ENCODE measurements at regions not wholly inside any gene's neighbourhood (a gene's known extent, or its start where the extent isn't known, plus 50 kb on each side); places are given as distances from the start of the nearest gene placed in this dataset.

- no peaks in the 10 kb centered on the region for H3K9me3 ChIP-seq (ENCODE audit: control insufficient read depth in 2 of 2, insufficient read depth in 1 of 2, low read length in 1 of 2)
- no peak for DNase-seq (ENCODE audit: low read depth in 6 of 9, low spot score in 9 of 9)
- no peak overlapping the region for H3K27ac ChIP-seq (ENCODE audit: low read depth in 1 of 2, low read length in 1 of 2)
- H3K4me1 ChIP-seq (ENCODE audit: control insufficient read depth in 2 of 2, insufficient read depth in 2 of 2, low read length in 2 of 2) = no peaks in the 10 kb centered on the region
- no peak overlapping the region for H3K4me3 ChIP-seq (ENCODE audit: low read length in 2 of 2)
- H3K36me3 ChIP-seq (ENCODE audit: control insufficient read depth in 2 of 2, insufficient read depth in 2 of 2, low read length in 1 of 2) = no peaks in the 10 kb centered on the region
- 91% methylated on average over 3 of the region's 3 CpGs for WGBS
- H3K27me3 ChIP-seq (ENCODE audit: control insufficient read depth in 2 of 2, insufficient read depth in 1 of 2, low read length in 1 of 2) = peaks cover 0 to 4% of the 10 kb centered on the region in 2 donors
Observed at GRCh38 chr7:35494407-35494806, 200.5 kb downstream of the HERPUD2 start.

GRCh38 chr7:35492451-35493175, 202.3 kb downstream of the HERPUD2 start:
- Histone ChIP-seq H3K27me3 (ENCODE audit: control insufficient read depth in 2 of 2, insufficient read depth in 1 of 2, low read length in 1 of 2) (no peaks in the 10 kb centered on the region), H3K27ac (ENCODE audit: low read depth in 1 of 2, low read length in 1 of 2) (no peak overlapping the region), H3K4me1 (ENCODE audit: control insufficient read depth in 2 of 2, insufficient read depth in 2 of 2, low read length in 2 of 2) (no peaks in the 10 kb centered on the region), H3K9me3 (ENCODE audit: control insufficient read depth in 2 of 2, insufficient read depth in 1 of 2, low read length in 1 of 2) (no peaks in the 10 kb centered on the region), H3K36me3 (ENCODE audit: control insufficient read depth in 2 of 2, insufficient read depth in 2 of 2, low read length in 1 of 2) (no peaks in the 10 kb centered on the region), H3K4me3 (ENCODE audit: low read length in 2 of 2) (no peak overlapping the region)
- no peak for DNase-seq (ENCODE audit: low read depth in 6 of 9, low spot score in 9 of 9)
- WGBS = 90% methylated on average over 19 of the region's 19 CpGs

GRCh38 chr7:35491233-35491632, 203.7 kb downstream of the HERPUD2 start:
- no peak for DNase-seq (ENCODE audit: low read depth in 6 of 9, low spot score in 9 of 9)
- Histone ChIP-seq H3K9me3 (ENCODE audit: control insufficient read depth in 2 of 2, insufficient read depth in 1 of 2, low read length in 1 of 2) (no peaks in the 10 kb centered on the region), H3K4me3 (ENCODE audit: low read length in 2 of 2) (no peak overlapping the region), H3K36me3 (ENCODE audit: control insufficient read depth in 2 of 2, insufficient read depth in 2 of 2, low read length in 1 of 2) (no peaks in the 10 kb centered on the region), H3K27me3 (ENCODE audit: control insufficient read depth in 2 of 2, insufficient read depth in 1 of 2, low read length in 1 of 2) (no peaks in the 10 kb centered on the region), H3K27ac (ENCODE audit: low read depth in 1 of 2, low read length in 1 of 2) (no peak overlapping the region), H3K4me1 (ENCODE audit: control insufficient read depth in 2 of 2, insufficient read depth in 2 of 2, low read length in 2 of 2) (no peaks in the 10 kb centered on the region)
- WGBS = 87% methylated on average over 1 of the region's 1 CpG

- Histone ChIP-seq H3K36me3 (ENCODE audit: control insufficient read depth in 2 of 2, insufficient read depth in 2 of 2, low read length in 1 of 2) (no peaks in the 10 kb centered on the region), H3K4me1 (ENCODE audit: control insufficient read depth in 2 of 2, insufficient read depth in 2 of 2, low read length in 2 of 2) (no peaks in the 10 kb centered on the region), H3K9me3 (ENCODE audit: control insufficient read depth in 2 of 2, insufficient read depth in 1 of 2, low read length in 1 of 2) (no peaks in the 10 kb centered on the region), H3K27me3 (ENCODE audit: control insufficient read depth in 2 of 2, insufficient read depth in 1 of 2, low read length in 1 of 2) (no peaks in the 10 kb centered on the region), H3K27ac (ENCODE audit: low read depth in 1 of 2, low read length in 1 of 2) (no peak overlapping the region), H3K4me3 (ENCODE audit: low read length in 2 of 2) (no peak overlapping the region)
- no peak for DNase-seq (ENCODE audit: low read depth in 6 of 9, low spot score in 9 of 9)
- WGBS = 87% methylated on average over 2 of the region's 2 CpGs
Observed at GRCh38 chr7:35487841-35488240, 207.1 kb downstream of the HERPUD2 start.

- no peaks in the 10 kb centered on the region for H3K27me3 ChIP-seq (ENCODE audit: control insufficient read depth in 2 of 2, insufficient read depth in 1 of 2, low read length in 1 of 2)
- no peak for DNase-seq (ENCODE audit: low read depth in 6 of 9, low spot score in 9 of 9)
- H3K4me1 ChIP-seq (ENCODE audit: control insufficient read depth in 2 of 2, insufficient read depth in 2 of 2, low read length in 2 of 2) = no peaks in the 10 kb centered on the region
- no peaks in the 10 kb centered on the region for H3K36me3 ChIP-seq (ENCODE audit: control insufficient read depth in 2 of 2, insufficient read depth in 2 of 2, low read length in 1 of 2)
- no peak overlapping the region for H3K4me3 ChIP-seq (ENCODE audit: low read length in 2 of 2)
- no peaks in the 10 kb centered on the region for H3K9me3 ChIP-seq (ENCODE audit: control insufficient read depth in 2 of 2, insufficient read depth in 1 of 2, low read length in 1 of 2)
- WGBS = 93% methylated on average over 6 of the region's 6 CpGs
- no peak overlapping the region for H3K27ac ChIP-seq (ENCODE audit: low read depth in 1 of 2, low read length in 1 of 2)
Observed at GRCh38 chr7:35487402-35487801, 207.5 kb downstream of the HERPUD2 start.

- no peaks in the 10 kb centered on the region for H3K4me1 ChIP-seq (ENCODE audit: control insufficient read depth in 2 of 2, insufficient read depth in 2 of 2, low read length in 2 of 2)
- no peak for DNase-seq (ENCODE audit: low read depth in 6 of 9, low spot score in 9 of 9)
- WGBS = 72% methylated on average over 6 of the region's 6 CpGs
- no peak overlapping the region for H3K4me3 ChIP-seq (ENCODE audit: low read length in 2 of 2)
- H3K36me3 ChIP-seq (ENCODE audit: control insufficient read depth in 2 of 2, insufficient read depth in 2 of 2, low read length in 1 of 2) = no peaks in the 10 kb centered on the region
- no peaks in the 10 kb centered on the region for H3K27me3 ChIP-seq (ENCODE audit: control insufficient read depth in 2 of 2, insufficient read depth in 1 of 2, low read length in 1 of 2)
- H3K27ac ChIP-seq (ENCODE audit: low read depth in 1 of 2, low read length in 1 of 2) = no peak overlapping the region
- no peaks in the 10 kb centered on the region for H3K9me3 ChIP-seq (ENCODE audit: control insufficient read depth in 2 of 2, insufficient read depth in 1 of 2, low read length in 1 of 2)
Observed at GRCh38 chr7:35485436-35485835, 209.5 kb downstream of the HERPUD2 start.

GRCh38 chr7:35483568-35483967, 211.4 kb downstream of the HERPUD2 start:
- Histone ChIP-seq H3K4me3 (ENCODE audit: low read length in 2 of 2) (no peak overlapping the region), H3K9me3 (ENCODE audit: control insufficient read depth in 2 of 2, insufficient read depth in 1 of 2, low read length in 1 of 2) (no peaks in the 10 kb centered on the region), H3K27me3 (ENCODE audit: control insufficient read depth in 2 of 2, insufficient read depth in 1 of 2, low read length in 1 of 2) (no peaks in the 10 kb centered on the region), H3K4me1 (ENCODE audit: control insufficient read depth in 2 of 2, insufficient read depth in 2 of 2, low read length in 2 of 2) (no peaks in the 10 kb centered on the region), H3K27ac (ENCODE audit: low read depth in 1 of 2, low read length in 1 of 2) (no peak overlapping the region), H3K36me3 (ENCODE audit: control insufficient read depth in 2 of 2, insufficient read depth in 2 of 2, low read length in 1 of 2) (no peaks in the 10 kb centered on the region)
- no peak for DNase-seq (ENCODE audit: low read depth in 6 of 9, low spot score in 9 of 9)
- WGBS = 97% methylated on average over 2 of the region's 2 CpGs

GRCh38 chr7:35482231-35482630, 212.7 kb downstream of the HERPUD2 start:
- DNase-seq (ENCODE audit: low read depth in 6 of 9, low spot score in 9 of 9) = no peak
- H3K9me3 ChIP-seq (ENCODE audit: control insufficient read depth in 2 of 2, insufficient read depth in 1 of 2, low read length in 1 of 2) = no peaks in the 10 kb centered on the region
- H3K36me3 ChIP-seq (ENCODE audit: control insufficient read depth in 2 of 2, insufficient read depth in 2 of 2, low read length in 1 of 2) = no peaks in the 10 kb centered on the region
- no peak overlapping the region for H3K27ac ChIP-seq (ENCODE audit: low read depth in 1 of 2, low read length in 1 of 2)
- no peaks in the 10 kb centered on the region for H3K27me3 ChIP-seq (ENCODE audit: control insufficient read depth in 2 of 2, insufficient read depth in 1 of 2, low read length in 1 of 2)
- no peak overlapping the region for H3K4me3 ChIP-seq (ENCODE audit: low read length in 2 of 2)
- 76% methylated on average over 5 of the region's 5 CpGs for WGBS
- H3K4me1 ChIP-seq (ENCODE audit: control insufficient read depth in 2 of 2, insufficient read depth in 2 of 2, low read length in 2 of 2) = no peaks in the 10 kb centered on the region

- DNase-seq (ENCODE audit: low read depth in 6 of 9, low spot score in 9 of 9) = no peak
- no peaks in the 10 kb centered on the region for H3K36me3 ChIP-seq (ENCODE audit: control insufficient read depth in 2 of 2, insufficient read depth in 2 of 2, low read length in 1 of 2)
- H3K27ac ChIP-seq (ENCODE audit: low read depth in 1 of 2, low read length in 1 of 2) = no peak overlapping the region
- H3K4me3 ChIP-seq (ENCODE audit: low read length in 2 of 2) = no peak overlapping the region
- no peaks in the 10 kb centered on the region for H3K9me3 ChIP-seq (ENCODE audit: control insufficient read depth in 2 of 2, insufficient read depth in 1 of 2, low read length in 1 of 2)
- no peaks in the 10 kb centered on the region for H3K27me3 ChIP-seq (ENCODE audit: control insufficient read depth in 2 of 2, insufficient read depth in 1 of 2, low read length in 1 of 2)
- 71% methylated on average over 3 of the region's 3 CpGs for WGBS
- H3K4me1 ChIP-seq (ENCODE audit: control insufficient read depth in 2 of 2, insufficient read depth in 2 of 2, low read length in 2 of 2) = no peaks in the 10 kb centered on the region
Observed at GRCh38 chr7:35480806-35481205, 214.1 kb downstream of the HERPUD2 start.

All from thymus (tissue), 11 donors.